ENCODE measurements at regions not wholly inside any gene's neighbourhood (a gene's known extent, or its start where the extent isn't known, plus 50 kb on each side); places are given as distances from the start of the nearest gene placed in this dataset.

DNA sequence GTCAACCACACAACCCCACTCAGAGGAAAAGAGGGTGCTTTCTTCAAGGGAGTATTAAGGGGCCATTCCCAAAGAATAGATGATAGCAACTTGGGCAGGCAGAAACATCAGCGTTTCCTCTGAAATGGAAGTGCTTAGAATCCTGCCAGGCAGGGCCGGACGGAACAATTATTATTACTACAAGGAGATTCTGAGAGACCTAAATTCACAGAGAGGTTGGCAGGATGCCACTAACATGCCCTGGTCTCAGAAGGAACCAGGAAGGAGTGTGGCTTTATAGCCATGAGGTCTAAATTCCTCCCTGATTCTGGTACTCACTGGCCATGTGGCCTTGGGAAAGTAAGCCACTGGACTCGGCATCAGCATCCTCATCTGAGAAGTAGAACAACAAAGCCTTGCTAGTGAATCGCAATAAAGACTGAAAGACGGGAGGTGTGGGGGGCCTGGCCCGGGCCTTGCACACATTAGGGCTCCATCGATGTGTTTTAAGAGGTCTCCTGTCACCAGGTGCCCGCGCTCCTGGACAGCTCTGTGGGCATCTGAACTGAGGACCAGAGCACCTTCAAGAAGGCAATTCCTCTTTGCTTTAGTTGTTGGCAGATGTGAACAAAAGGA is 131.5 kb downstream of the OAT start:
- Histone ChIP-seq H3K4me1 (ENCODE audit: control insufficient read depth, insufficient read depth, low read length, poor library complexity, severe bottlenecking) (peaks cover 4% of the 10 kb centered on the region), H3K27ac (ENCODE audit: low read depth, low read length, severe bottlenecking) (no peak overlapping the region), H3K9me3 (ENCODE audit: control insufficient read depth, low read length) (no peaks in the 10 kb centered on the region), H3K36me3 (ENCODE audit: control insufficient read depth, insufficient read depth, low read length) (no peaks in the 10 kb centered on the region), H3K4me3 (ENCODE audit: extremely low read depth, insufficient read depth, low read length, poor library complexity, severe bottlenecking) (no peak overlapping the region)
- 87 to 97% methylated on average over 8 to 10 of the region's 10 CpGs for WGBS, 2 experiments (ENCODE audit: insufficient coverage in 2 of 2)

GRCh38 chr10:124286621-124287020 is 132.1 kb downstream of the OAT start:
- no peaks in the 10 kb centered on the region for H3K9me3 ChIP-seq (ENCODE audit: control insufficient read depth, low read length)
- H3K4me1 ChIP-seq (ENCODE audit: control insufficient read depth, insufficient read depth, low read length, poor library complexity, severe bottlenecking), result peaks cover 4% of the 10 kb centered on the region
- no peaks in the 10 kb centered on the region for H3K36me3 ChIP-seq (ENCODE audit: control insufficient read depth, insufficient read depth, low read length)
- no peak overlapping the region for H3K27ac ChIP-seq (ENCODE audit: low read depth, low read length, severe bottlenecking)
- WGBS, 2 experiments (ENCODE audit: insufficient coverage in 2 of 2), result 88% methylated on average over 1 of the region's 1 CpG
- H3K4me3 ChIP-seq (ENCODE audit: extremely low read depth, insufficient read depth, low read length, poor library complexity, severe bottlenecking), result no peak overlapping the region

DNA sequence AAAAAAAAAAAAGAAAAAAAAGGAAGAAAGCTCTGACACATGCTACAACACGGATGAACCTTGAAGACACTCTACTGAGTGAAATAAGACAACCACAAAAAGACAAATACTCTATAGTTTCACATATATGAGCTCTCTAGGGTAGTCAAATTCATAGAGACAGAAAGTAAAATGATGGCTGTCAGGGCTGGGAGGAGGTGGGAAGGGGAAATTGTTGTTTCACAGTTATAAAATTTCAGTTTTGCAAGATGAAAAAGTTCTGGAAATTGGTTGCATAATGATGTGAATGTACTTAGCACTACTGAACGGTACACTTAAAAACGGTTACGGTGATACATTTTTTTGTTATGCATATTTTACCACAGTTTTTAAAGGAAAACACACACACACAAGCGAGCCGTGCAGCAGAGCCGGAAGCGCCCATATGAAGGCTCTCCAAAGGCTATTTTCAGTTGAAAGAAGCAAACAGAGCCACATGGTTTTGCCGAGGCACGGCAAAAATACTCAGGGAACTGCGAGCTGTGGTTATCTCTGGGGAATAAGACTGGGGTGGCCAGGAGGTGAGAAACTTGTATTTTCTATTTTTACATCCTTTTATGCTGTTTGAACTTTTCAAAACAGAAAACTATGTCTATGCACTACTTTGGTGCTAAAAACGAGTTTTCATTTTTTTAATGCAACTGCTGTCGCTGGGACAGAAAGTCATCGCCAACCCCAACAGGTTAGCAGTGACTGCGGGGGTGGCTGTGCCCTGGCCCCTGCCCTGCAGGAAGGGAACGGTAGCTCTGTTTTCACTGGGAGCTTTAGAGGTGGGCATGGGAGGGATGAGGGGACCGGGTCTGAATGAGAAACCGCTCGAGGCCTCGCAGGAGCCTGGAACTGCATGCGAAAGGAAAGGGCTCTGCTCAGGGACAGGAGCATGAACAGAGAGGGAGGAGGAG is 132.9 kb downstream of the OAT start:
- WGBS, 2 experiments (ENCODE audit: insufficient coverage in 2 of 2), result 86 to 90% methylated on average over 14 to 16 of the region's 21 CpGs
- H3K4me3 ChIP-seq (ENCODE audit: extremely low read depth, insufficient read depth, low read length, poor library complexity, severe bottlenecking), result no peak overlapping the region
- H3K36me3 ChIP-seq (ENCODE audit: control insufficient read depth, insufficient read depth, low read length), result no peaks in the 10 kb centered on the region
- H3K9me3 ChIP-seq (ENCODE audit: control insufficient read depth, low read length), result no peaks in the 10 kb centered on the region
- peaks cover 4% of the 10 kb centered on the region for H3K4me1 ChIP-seq (ENCODE audit: control insufficient read depth, insufficient read depth, low read length, poor library complexity, severe bottlenecking)
- H3K27ac ChIP-seq (ENCODE audit: low read depth, low read length, severe bottlenecking), result no peak overlapping the region

DNA sequence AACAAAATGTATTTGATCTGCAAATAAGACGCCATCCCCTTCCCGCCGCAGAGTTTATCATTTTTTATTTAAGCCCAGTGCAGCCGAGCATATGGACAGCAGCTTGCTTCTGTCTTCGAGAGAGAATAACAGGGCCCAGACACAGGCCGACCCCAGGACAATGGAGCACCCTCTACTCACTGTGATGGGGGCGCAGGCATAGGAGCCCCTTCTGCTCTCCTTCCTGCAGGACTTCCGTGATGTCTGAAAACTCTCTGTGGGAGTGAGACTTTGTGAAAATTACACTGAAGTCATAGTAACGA is 134.8 kb downstream of the OAT start:
- WGBS, 2 experiments (ENCODE audit: insufficient coverage in 2 of 2), result 87 to 90% methylated on average over 6 to 7 of the region's 9 CpGs
- H3K27ac ChIP-seq (ENCODE audit: low read depth, low read length, severe bottlenecking), result no peak overlapping the region
- no peaks in the 10 kb centered on the region for H3K4me1 ChIP-seq (ENCODE audit: control insufficient read depth, insufficient read depth, low read length, poor library complexity, severe bottlenecking)
- no peaks in the 10 kb centered on the region for H3K9me3 ChIP-seq (ENCODE audit: control insufficient read depth, low read length)
- H3K36me3 ChIP-seq (ENCODE audit: control insufficient read depth, insufficient read depth, low read length), result no peaks in the 10 kb centered on the region
- H3K4me3 ChIP-seq (ENCODE audit: extremely low read depth, insufficient read depth, low read length, poor library complexity, severe bottlenecking), result no peak overlapping the region

DNA sequence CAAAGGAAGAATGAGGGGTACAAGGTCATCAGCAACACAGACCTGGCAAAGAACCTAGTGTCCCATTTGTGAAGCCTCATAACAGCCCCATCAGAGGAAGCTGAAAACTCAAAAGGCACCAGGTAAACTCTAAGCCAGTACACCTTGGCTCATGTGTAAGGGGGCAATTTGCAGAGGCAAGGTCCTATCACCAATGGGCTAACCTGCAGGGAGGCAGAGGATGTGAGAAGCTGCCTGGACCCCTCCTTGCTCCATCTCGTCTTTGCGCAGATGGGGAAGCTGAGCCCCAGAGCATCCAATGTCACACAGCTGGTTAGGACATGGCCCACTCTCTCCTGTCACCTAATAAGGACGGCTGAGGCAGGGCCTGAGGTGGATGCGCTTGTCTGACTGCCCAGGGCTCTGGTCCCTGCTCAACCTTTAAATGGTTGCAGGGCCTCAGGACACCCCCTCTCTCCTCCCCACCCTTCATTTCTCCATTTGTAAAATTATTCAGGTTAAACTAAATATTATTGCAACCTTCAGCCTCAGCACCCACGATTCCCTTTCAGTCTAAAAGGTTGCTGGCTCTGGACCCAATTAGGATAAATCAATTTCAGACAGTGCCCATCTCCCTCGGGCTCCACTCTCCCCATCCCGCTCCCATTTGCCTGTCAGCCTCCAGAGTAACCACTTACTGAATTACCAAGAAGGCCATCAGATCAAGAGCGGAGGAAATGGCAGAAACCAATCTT is 135.3 kb downstream of the OAT start:
- Histone ChIP-seq H3K36me3 (ENCODE audit: control insufficient read depth, insufficient read depth, low read length) (no peaks in the 10 kb centered on the region), H3K4me1 (ENCODE audit: control insufficient read depth, insufficient read depth, low read length, poor library complexity, severe bottlenecking) (no peaks in the 10 kb centered on the region), H3K27ac (ENCODE audit: low read depth, low read length, severe bottlenecking) (no peak overlapping the region), H3K9me3 (ENCODE audit: control insufficient read depth, low read length) (no peaks in the 10 kb centered on the region), H3K4me3 (ENCODE audit: extremely low read depth, insufficient read depth, low read length, poor library complexity, severe bottlenecking) (no peak overlapping the region)
- WGBS, 2 experiments (ENCODE audit: insufficient coverage in 2 of 2), result 90 to 94% methylated on average over 6 to 7 of the region's 8 CpGs

DNA sequence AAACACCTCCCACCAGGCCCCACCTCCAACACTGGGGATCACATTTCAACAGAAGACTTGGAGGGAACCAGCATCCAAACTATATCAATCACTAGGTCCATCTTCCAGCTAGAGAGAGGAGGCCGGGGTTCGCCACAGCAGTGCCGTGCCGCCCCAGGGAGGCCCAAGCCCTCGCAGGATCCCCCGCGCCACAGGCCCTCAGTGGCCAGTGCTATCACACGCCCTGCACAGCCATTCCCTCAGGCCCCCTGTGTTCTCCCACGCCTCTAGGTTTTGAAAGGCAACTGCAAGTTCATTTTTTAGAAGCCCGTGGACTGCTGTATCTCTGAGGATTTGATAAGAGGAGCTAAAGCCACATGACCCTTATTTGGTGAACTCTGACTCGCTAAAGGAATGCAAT is 136.4 kb downstream of the OAT start:
- Histone ChIP-seq H3K4me1 (ENCODE audit: control insufficient read depth, insufficient read depth, low read length, poor library complexity, severe bottlenecking) (no peaks in the 10 kb centered on the region), H3K4me3 (ENCODE audit: extremely low read depth, insufficient read depth, low read length, poor library complexity, severe bottlenecking) (no peak overlapping the region), H3K9me3 (ENCODE audit: control insufficient read depth, low read length) (no peaks in the 10 kb centered on the region), H3K36me3 (ENCODE audit: control insufficient read depth, insufficient read depth, low read length) (no peaks in the 10 kb centered on the region), H3K27ac (ENCODE audit: low read depth, low read length, severe bottlenecking) (no peak overlapping the region)
- WGBS, 2 experiments (ENCODE audit: insufficient coverage in 2 of 2), result 91 to 97% methylated on average over 8 to 11 of the region's 11 CpGs

DNA sequence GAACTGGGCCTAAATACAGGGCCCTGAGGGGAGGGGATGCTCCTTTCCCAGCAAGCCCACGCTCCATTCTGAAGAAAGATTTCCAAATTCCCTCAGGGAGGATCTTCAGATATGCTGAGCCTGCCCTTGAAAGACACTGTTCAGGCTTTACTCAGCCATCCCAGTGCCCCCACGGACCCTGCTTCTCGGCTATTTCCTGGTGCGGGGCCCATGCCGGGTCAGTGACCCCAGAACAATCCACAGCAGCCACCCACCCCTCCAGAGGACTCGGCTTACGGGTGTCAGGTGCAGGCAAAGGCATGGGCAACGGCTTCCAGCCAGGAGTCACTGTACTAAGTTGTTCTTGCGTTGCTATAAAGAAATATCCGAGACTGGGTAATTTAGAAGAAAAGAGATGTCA is 137.1 kb downstream of the OAT start:
- H3K36me3 ChIP-seq (ENCODE audit: control insufficient read depth, insufficient read depth, low read length), result no peaks in the 10 kb centered on the region
- no peaks in the 10 kb centered on the region for H3K9me3 ChIP-seq (ENCODE audit: control insufficient read depth, low read length)
- 90 to 94% methylated on average over 8 to 10 of the region's 10 CpGs for WGBS, 2 experiments (ENCODE audit: insufficient coverage in 2 of 2)
- H3K27ac ChIP-seq (ENCODE audit: low read depth, low read length, severe bottlenecking), result no peak overlapping the region
- no peak overlapping the region for H3K4me3 ChIP-seq (ENCODE audit: extremely low read depth, insufficient read depth, low read length, poor library complexity, severe bottlenecking)
- H3K4me1 ChIP-seq (ENCODE audit: control insufficient read depth, insufficient read depth, low read length, poor library complexity, severe bottlenecking), result no peaks in the 10 kb centered on the region

DNA sequence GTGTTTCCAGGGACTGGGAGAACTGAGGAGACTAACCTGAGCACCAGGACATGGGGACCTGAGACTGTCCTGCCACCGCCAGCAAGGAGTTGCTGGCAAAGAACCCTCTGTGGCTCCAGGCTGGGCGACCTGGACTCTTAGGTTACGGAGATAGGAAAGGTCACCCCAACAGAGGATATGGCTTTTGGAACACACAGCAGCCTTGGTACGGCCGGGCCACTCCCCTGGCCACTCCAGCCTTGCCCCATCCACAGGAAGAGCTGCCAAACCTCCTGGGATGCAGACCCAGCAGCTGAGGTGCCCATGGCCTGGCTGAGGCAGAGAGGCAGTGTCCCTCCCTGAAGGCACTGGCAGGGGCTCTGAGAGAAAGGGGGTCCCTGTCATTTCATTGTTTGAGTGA is 137.8 kb downstream of the OAT start:
- Histone ChIP-seq H3K4me1 (ENCODE audit: control insufficient read depth, insufficient read depth, low read length, poor library complexity, severe bottlenecking) (no peaks in the 10 kb centered on the region), H3K9me3 (ENCODE audit: control insufficient read depth, low read length) (no peaks in the 10 kb centered on the region), H3K36me3 (ENCODE audit: control insufficient read depth, insufficient read depth, low read length) (no peaks in the 10 kb centered on the region), H3K4me3 (ENCODE audit: extremely low read depth, insufficient read depth, low read length, poor library complexity, severe bottlenecking) (no peak overlapping the region), H3K27ac (ENCODE audit: low read depth, low read length, severe bottlenecking) (no peak overlapping the region)
- 82 to 91% methylated on average over 4 to 5 of the region's 5 CpGs for WGBS, 2 experiments (ENCODE audit: insufficient coverage in 2 of 2)

DNA sequence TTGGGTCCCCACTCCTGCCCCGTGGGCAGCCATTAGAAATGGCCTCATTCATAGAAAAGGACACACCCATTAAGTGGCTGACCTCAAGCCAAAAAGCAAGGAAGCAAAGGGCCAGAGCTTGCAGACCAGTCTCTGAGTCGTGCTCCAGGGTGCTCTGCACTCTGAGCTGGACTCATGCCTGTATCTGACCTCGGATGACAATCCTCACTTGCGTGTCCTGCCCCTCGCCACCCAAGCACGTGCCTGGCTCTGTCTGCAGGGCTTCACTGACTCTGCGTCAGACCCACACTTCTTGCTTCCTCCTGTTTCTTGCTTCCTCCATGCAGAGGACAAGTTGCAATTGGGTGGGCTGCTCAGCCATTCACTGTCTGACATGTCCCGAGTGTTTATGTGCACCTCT is 138.8 kb downstream of the OAT start:
- no peaks in the 10 kb centered on the region for H3K9me3 ChIP-seq (ENCODE audit: control insufficient read depth, low read length)
- H3K4me3 ChIP-seq (ENCODE audit: extremely low read depth, insufficient read depth, low read length, poor library complexity, severe bottlenecking), result no peak overlapping the region
- H3K36me3 ChIP-seq (ENCODE audit: control insufficient read depth, insufficient read depth, low read length), result no peaks in the 10 kb centered on the region
- WGBS, 2 experiments (ENCODE audit: insufficient coverage in 2 of 2), result 87 to 88% methylated on average over 8 of the region's 8 CpGs
- H3K4me1 ChIP-seq (ENCODE audit: control insufficient read depth, insufficient read depth, low read length, poor library complexity, severe bottlenecking), result no peaks in the 10 kb centered on the region
- H3K27ac ChIP-seq (ENCODE audit: low read depth, low read length, severe bottlenecking), result no peak overlapping the region

DNA sequence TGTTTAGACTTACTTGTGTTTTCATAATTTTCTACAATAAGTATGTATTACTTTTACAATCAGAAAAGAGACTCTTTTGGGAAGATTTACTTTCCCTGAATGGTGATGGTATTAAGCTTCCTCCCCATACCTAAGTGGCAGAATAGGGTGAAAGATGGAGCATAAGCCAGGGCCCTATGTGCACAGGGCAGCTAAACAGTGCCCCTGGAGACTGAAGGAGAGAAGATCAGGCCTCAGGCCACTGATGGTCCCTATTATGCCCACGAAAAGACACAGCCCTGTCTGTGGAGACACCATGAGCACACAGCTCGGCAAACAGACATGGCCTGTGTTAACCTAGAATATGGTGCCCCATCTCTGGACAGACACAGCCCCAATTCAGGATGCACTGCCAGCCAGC is 139.4 kb downstream of the OAT start:
- WGBS, 2 experiments (ENCODE audit: insufficient coverage in 2 of 2), result 70 to 83% methylated on average over 2 of the region's 2 CpGs
- Histone ChIP-seq H3K4me3 (ENCODE audit: extremely low read depth, insufficient read depth, low read length, poor library complexity, severe bottlenecking) (no peak overlapping the region), H3K27ac (ENCODE audit: low read depth, low read length, severe bottlenecking) (no peak overlapping the region), H3K9me3 (ENCODE audit: control insufficient read depth, low read length) (no peaks in the 10 kb centered on the region), H3K36me3 (ENCODE audit: control insufficient read depth, insufficient read depth, low read length) (no peaks in the 10 kb centered on the region), H3K4me1 (ENCODE audit: control insufficient read depth, insufficient read depth, low read length, poor library complexity, severe bottlenecking) (no peaks in the 10 kb centered on the region)

Data from mesodermal cell (in vitro differentiated cells).